ENCODE measurements at regions not wholly inside any gene's neighbourhood (a gene's known extent, or its start where the extent isn't known, plus 50 kb on each side); places are given as distances from the start of the nearest gene placed in this dataset.
A peak's percentile ranks its signal among the peaks of the same experiment; 100 is the strongest.
"Not testable (repeated sequence)": the region's sequence is repeated elsewhere in the genome, so short reads cannot be mapped to it uniquely, and the experiment has no call there.

DNA sequence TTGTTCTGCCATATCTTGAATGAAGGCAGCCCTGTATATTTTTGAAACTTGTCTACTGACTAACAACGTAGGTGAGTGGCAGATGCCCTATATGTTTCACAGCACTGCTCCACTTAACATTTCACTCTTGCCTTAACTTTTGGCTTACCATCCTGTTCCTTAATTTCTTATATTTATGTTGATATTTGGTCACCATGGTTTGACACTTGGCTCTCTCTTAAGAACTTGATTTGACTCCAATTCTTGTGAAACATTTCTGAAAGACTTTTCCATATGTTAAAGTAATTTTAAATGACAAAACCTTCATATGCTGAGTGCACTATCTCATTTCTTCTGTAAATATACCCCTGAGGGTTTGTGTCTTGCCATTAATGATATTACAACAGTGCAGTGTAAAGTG is 434.3 kb upstream of the IMPG1 start:
- Histone ChIP-seq H2BK15ac (replicated peaks; ENCODE audit: low read depth) (no peak overlapping the region), H3K4ac (ENCODE audit: low read depth, low read length) (no peak overlapping the region), H3K27ac (ENCODE audit: low read depth, low read length) (no peak overlapping the region), H3K23ac (ENCODE audit: low read length) (no peak overlapping the region), H3K79me2 (ENCODE audit: control insufficient read depth, insufficient read depth, low read length) (no peaks in the 10 kb centered on the region), H4K8ac (ENCODE audit: low read depth, low read length) (no peak overlapping the region), H2BK5ac (ENCODE audit: low read length) (no peak overlapping the region), H3K4me1 (ENCODE audit: control insufficient read depth, low read depth, low read length) (no peaks in the 10 kb centered on the region), H3K36me3 (ENCODE audit: control insufficient read depth, insufficient read depth, low read length) (no peaks in the 10 kb centered on the region), H3K27me3 (ENCODE audit: insufficient read depth, low read length, poor library complexity) (no peaks in the 10 kb centered on the region), H3K79me1 (ENCODE audit: low read length) (no peaks in the 10 kb centered on the region), H3K18ac (ENCODE audit: low read length) (no peak overlapping the region), H3K4me3 (ENCODE audit: low read length) (no peak overlapping the region), H2AK5ac (ENCODE audit: low read length) (no peak overlapping the region), H3K56ac (ENCODE audit: low read length) (no peak overlapping the region), H4K5ac (ENCODE audit: low read length) (no peak overlapping the region), H3K9ac (ENCODE audit: low read length) (no peak overlapping the region), H2BK120ac (ENCODE audit: low read depth, low read length) (no peak overlapping the region), H3K4me2 (ENCODE audit: low read length) (no peak overlapping the region)
- no peak for DNase-seq
- no CpG with 5 or more reads among the region's 1 CpG for WGBS (ENCODE audit: extremely low coverage, insufficient coverage, low lambda C conversion rate)

DNA sequence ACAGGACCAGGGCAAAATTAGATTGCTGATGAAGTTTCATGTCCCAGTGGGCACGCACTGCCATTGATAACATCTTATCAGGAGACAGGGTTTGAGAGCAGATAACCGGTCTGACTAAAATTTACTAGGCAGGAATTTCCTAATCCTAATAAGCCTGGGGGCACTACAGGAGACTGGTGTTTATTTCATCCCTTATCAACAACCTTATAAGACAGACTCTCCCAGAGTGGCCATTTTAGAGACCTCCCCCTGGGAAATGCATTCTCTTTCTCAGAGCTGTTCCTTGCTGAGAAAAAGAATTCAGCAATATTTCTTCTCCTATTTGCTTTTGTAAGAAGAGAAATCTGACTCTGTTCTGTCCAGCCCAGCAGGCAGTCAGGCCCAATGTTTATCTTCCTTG is 423.4 kb upstream of the IMPG1 start:
- H2BK5ac ChIP-seq (ENCODE audit: low read length), result no peak overlapping the region
- H2BK120ac ChIP-seq (ENCODE audit: low read depth, low read length), result no peak overlapping the region

DNA sequence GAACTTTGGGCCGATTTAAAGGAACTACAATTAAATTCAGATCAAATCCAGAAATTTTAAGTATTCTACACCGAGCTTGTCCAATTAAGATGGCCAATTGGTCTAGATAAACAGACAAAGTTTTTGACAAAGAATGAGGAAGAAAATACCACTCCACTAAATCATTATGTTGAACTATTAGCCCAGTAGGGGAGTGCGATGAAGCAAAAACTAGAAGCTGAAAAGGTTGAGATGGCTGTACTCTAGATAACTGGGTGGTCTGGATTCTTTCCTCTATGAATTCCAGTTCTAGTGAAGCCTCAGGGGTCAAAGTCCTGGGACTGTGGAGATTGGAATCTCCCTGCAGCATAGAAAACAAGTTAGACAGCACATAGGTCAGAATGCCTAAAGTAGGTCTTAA is 418.9 kb upstream of the IMPG1 start:
- not testable (repeated sequence) for H3K36me3 ChIP-seq (ENCODE audit: control insufficient read depth, insufficient read depth, low read length); H2BK15ac ChIP-seq (replicated peaks; ENCODE audit: low read depth); H3K27me3 ChIP-seq (ENCODE audit: insufficient read depth, low read length, poor library complexity); H3K18ac ChIP-seq (ENCODE audit: low read length); H2BK5ac ChIP-seq (ENCODE audit: low read length); H3K27ac ChIP-seq (ENCODE audit: low read depth, low read length); H2BK120ac ChIP-seq (ENCODE audit: low read depth, low read length); H3K4me1 ChIP-seq (ENCODE audit: control insufficient read depth, low read depth, low read length); H4K8ac ChIP-seq (ENCODE audit: low read depth, low read length); DNase-seq; H3K4me2 ChIP-seq (ENCODE audit: low read length); H3K9ac ChIP-seq (ENCODE audit: low read length); H3K4ac ChIP-seq (ENCODE audit: low read depth, low read length); H2AK5ac ChIP-seq (ENCODE audit: low read length); H3K79me1 ChIP-seq (ENCODE audit: low read length); H3K56ac ChIP-seq (ENCODE audit: low read length); H3K4me3 ChIP-seq (ENCODE audit: low read length); H3K79me2 ChIP-seq (ENCODE audit: control insufficient read depth, insufficient read depth, low read length); H3K23ac ChIP-seq (ENCODE audit: low read length); H4K5ac ChIP-seq (ENCODE audit: low read length)
- WGBS (ENCODE audit: extremely low coverage, insufficient coverage, low lambda C conversion rate), result no CpG with 5 or more reads among the region's 3 CpGs

More for the DNA sequence above, 423.4 kb upstream of the IMPG1 start:
- H2BK15ac ChIP-seq (replicated peaks; ENCODE audit: low read depth), result no peak overlapping the region
- H3K23ac ChIP-seq (ENCODE audit: low read length), result no peak overlapping the region
- no peaks in the 10 kb centered on the region for H3K79me1 ChIP-seq (ENCODE audit: low read length)
- no peak overlapping the region for H4K5ac ChIP-seq (ENCODE audit: low read length)
- H2AK5ac ChIP-seq (ENCODE audit: low read length), result no peak overlapping the region
- H3K4ac ChIP-seq (ENCODE audit: low read depth, low read length), result no peak overlapping the region
- no peak overlapping the region for H3K27ac ChIP-seq (ENCODE audit: low read depth, low read length)
- H3K18ac ChIP-seq (ENCODE audit: low read length), result no peak overlapping the region
- no peaks in the 10 kb centered on the region for H3K36me3 ChIP-seq (ENCODE audit: control insufficient read depth, insufficient read depth, low read length)
- H3K56ac ChIP-seq (ENCODE audit: low read length), result no peak overlapping the region
- no peak overlapping the region for H4K8ac ChIP-seq (ENCODE audit: low read depth, low read length)
- H3K4me1 ChIP-seq (ENCODE audit: control insufficient read depth, low read depth, low read length), result no peaks in the 10 kb centered on the region
- no CpG with 5 or more reads among the region's 2 CpGs for WGBS (ENCODE audit: extremely low coverage, insufficient coverage, low lambda C conversion rate)
- peak; percentile 47 for DNase-seq
- H3K4me3 ChIP-seq (ENCODE audit: low read length), result no peak overlapping the region
- no peak overlapping the region for H3K4me2 ChIP-seq (ENCODE audit: low read length)
- no peaks in the 10 kb centered on the region for H3K79me2 ChIP-seq (ENCODE audit: control insufficient read depth, insufficient read depth, low read length)
- no peak overlapping the region for H3K9ac ChIP-seq (ENCODE audit: low read length)
- H3K27me3 ChIP-seq (ENCODE audit: insufficient read depth, low read length, poor library complexity), result no peaks in the 10 kb centered on the region

DNA sequence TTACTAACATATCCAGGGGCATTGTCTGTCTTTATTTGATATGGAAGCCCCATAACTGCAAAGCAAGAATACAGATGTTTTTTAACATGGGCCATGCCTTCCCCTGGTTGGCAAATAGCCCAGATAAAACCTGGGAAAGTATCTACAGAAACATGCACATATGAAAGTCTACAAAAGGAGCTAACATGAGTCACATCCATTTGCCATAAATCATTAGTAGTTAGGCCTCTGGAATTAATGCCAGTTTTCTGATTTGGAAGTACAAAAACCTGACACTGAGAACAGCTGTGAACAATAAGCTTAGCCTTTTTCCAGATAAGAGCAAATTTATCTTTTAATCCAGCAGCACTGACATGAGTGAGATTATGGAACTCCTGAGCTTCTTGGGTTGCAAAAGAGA is 418.0 kb upstream of the IMPG1 start:
- no peak overlapping the region for H3K4ac ChIP-seq (ENCODE audit: low read depth, low read length)
- H3K4me1 ChIP-seq (ENCODE audit: control insufficient read depth, low read depth, low read length), result no peaks in the 10 kb centered on the region
- no peaks in the 10 kb centered on the region for H3K79me2 ChIP-seq (ENCODE audit: control insufficient read depth, insufficient read depth, low read length)
- no peak for DNase-seq
- no peak overlapping the region for H2BK15ac ChIP-seq (replicated peaks; ENCODE audit: low read depth)
- no peak overlapping the region for H3K27ac ChIP-seq (ENCODE audit: low read depth, low read length)
- no peak overlapping the region for H3K4me2 ChIP-seq (ENCODE audit: low read length)
- no peak overlapping the region for H3K18ac ChIP-seq (ENCODE audit: low read length)
- no peak overlapping the region for H4K5ac ChIP-seq (ENCODE audit: low read length)
- H2AK5ac ChIP-seq (ENCODE audit: low read length), result no peak overlapping the region
- no peak overlapping the region for H3K23ac ChIP-seq (ENCODE audit: low read length)
- no peaks in the 10 kb centered on the region for H3K79me1 ChIP-seq (ENCODE audit: low read length)
- no peak overlapping the region for H3K9ac ChIP-seq (ENCODE audit: low read length)
- H3K36me3 ChIP-seq (ENCODE audit: control insufficient read depth, insufficient read depth, low read length), result no peaks in the 10 kb centered on the region
- H3K27me3 ChIP-seq (ENCODE audit: insufficient read depth, low read length, poor library complexity), result no peaks in the 10 kb centered on the region
- no peak overlapping the region for H3K4me3 ChIP-seq (ENCODE audit: low read length)
- H3K56ac ChIP-seq (ENCODE audit: low read length), result no peak overlapping the region
- no peak overlapping the region for H2BK5ac ChIP-seq (ENCODE audit: low read length)
- no peak overlapping the region for H4K8ac ChIP-seq (ENCODE audit: low read depth, low read length)
- no peak overlapping the region for H2BK120ac ChIP-seq (ENCODE audit: low read depth, low read length)

DNA sequence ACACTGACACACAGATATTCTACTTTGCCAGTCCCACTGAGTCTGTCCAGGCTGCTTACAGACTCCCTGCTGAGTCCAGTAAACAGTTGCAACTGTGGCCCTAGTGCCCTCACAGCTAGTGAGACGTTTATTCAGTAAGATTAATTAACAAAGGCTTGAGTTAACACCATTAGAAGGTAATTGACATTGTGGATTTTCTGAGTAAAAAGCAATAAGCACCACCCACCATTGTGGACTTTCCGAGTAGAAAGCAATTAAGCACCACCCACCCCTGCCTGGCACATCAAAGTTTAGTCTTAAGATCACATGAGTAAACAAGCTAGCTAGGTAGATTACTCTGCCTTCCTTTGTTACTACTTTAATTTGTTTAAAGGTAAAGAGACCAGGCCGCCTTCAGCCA is 408.6 kb upstream of the IMPG1 start:
- Histone ChIP-seq H2BK5ac (ENCODE audit: low read length) (no peak overlapping the region), H3K79me1 (ENCODE audit: low read length) (no peaks in the 10 kb centered on the region)
- peak; percentile 10 for DNase-seq

DNA sequence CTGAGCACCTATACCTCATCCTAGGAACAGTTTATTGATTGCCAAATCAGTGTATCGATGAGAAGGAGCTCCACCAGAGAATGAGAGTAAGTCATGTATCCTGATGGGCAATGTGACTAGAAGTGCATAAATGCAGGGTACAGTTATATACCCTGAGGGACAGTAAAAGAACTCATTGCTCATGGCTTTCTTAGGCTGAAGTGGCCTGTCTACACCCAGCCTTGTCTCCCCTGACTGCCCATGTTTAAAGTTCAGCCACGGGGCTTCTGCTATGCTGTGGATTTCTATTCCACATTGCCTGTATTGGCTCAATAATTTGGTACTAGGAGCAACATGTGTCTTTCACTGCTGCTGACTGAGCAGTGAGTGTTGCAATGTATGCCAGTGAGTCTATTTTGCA is 400.4 kb upstream of the IMPG1 start:
- H3K79me1 ChIP-seq (ENCODE audit: low read length), result no peaks in the 10 kb centered on the region
- no peak overlapping the region for H3K27ac ChIP-seq (ENCODE audit: low read depth, low read length)
- no CpG with 5 or more reads among the region's 2 CpGs for WGBS (ENCODE audit: extremely low coverage, insufficient coverage, low lambda C conversion rate)
- no peak overlapping the region for H2BK15ac ChIP-seq (replicated peaks; ENCODE audit: low read depth)
- H3K9ac ChIP-seq (ENCODE audit: low read length), result no peak overlapping the region
- no peak overlapping the region for H3K4me2 ChIP-seq (ENCODE audit: low read length)
- no peak overlapping the region for H2BK5ac ChIP-seq (ENCODE audit: low read length)
- no peak overlapping the region for H2AK5ac ChIP-seq (ENCODE audit: low read length)
- no peak overlapping the region for H3K23ac ChIP-seq (ENCODE audit: low read length)
- no peaks in the 10 kb centered on the region for H3K79me2 ChIP-seq (ENCODE audit: control insufficient read depth, insufficient read depth, low read length)
- no peak overlapping the region for H2BK120ac ChIP-seq (ENCODE audit: low read depth, low read length)
- H3K56ac ChIP-seq (ENCODE audit: low read length), result no peak overlapping the region
- H4K8ac ChIP-seq (ENCODE audit: low read depth, low read length), result no peak overlapping the region
- no peaks in the 10 kb centered on the region for H3K4me1 ChIP-seq (ENCODE audit: control insufficient read depth, low read depth, low read length)
- H4K5ac ChIP-seq (ENCODE audit: low read length), result no peak overlapping the region
- H3K27me3 ChIP-seq (ENCODE audit: insufficient read depth, low read length, poor library complexity), result no peaks in the 10 kb centered on the region
- H3K4me3 ChIP-seq (ENCODE audit: low read length), result no peak overlapping the region
- DNase-seq, result no peak
- no peak overlapping the region for H3K18ac ChIP-seq (ENCODE audit: low read length)
- H3K36me3 ChIP-seq (ENCODE audit: control insufficient read depth, insufficient read depth, low read length), result no peaks in the 10 kb centered on the region
- H3K4ac ChIP-seq (ENCODE audit: low read depth, low read length), result no peak overlapping the region

More for the DNA sequence above, 408.6 kb upstream of the IMPG1 start:
- H4K8ac ChIP-seq (ENCODE audit: low read depth, low read length), result no peak overlapping the region
- H3K18ac ChIP-seq (ENCODE audit: low read length), result no peak overlapping the region
- H3K4me2 ChIP-seq (ENCODE audit: low read length), result no peak overlapping the region
- no peaks in the 10 kb centered on the region for H3K79me2 ChIP-seq (ENCODE audit: control insufficient read depth, insufficient read depth, low read length)
- no peak overlapping the region for H3K4me3 ChIP-seq (ENCODE audit: low read length)
- no peak overlapping the region for H2BK15ac ChIP-seq (replicated peaks; ENCODE audit: low read depth)
- no CpG with 5 or more reads among the region's 3 CpGs for WGBS (ENCODE audit: extremely low coverage, insufficient coverage, low lambda C conversion rate)
- H2AK5ac ChIP-seq (ENCODE audit: low read length), result no peak overlapping the region
- H3K9ac ChIP-seq (ENCODE audit: low read length), result no peak overlapping the region
- no peaks in the 10 kb centered on the region for H3K27me3 ChIP-seq (ENCODE audit: insufficient read depth, low read length, poor library complexity)
- no peak overlapping the region for H2BK120ac ChIP-seq (ENCODE audit: low read depth, low read length)
- H3K4me1 ChIP-seq (ENCODE audit: control insufficient read depth, low read depth, low read length), result no peaks in the 10 kb centered on the region
- no peaks in the 10 kb centered on the region for H3K36me3 ChIP-seq (ENCODE audit: control insufficient read depth, insufficient read depth, low read length)
- H3K27ac ChIP-seq (ENCODE audit: low read depth, low read length), result no peak overlapping the region
- no peak overlapping the region for H3K56ac ChIP-seq (ENCODE audit: low read length)
- H4K5ac ChIP-seq (ENCODE audit: low read length), result no peak overlapping the region
- no peak overlapping the region for H3K4ac ChIP-seq (ENCODE audit: low read depth, low read length)
- H3K23ac ChIP-seq (ENCODE audit: low read length), result no peak overlapping the region

All from mesendoderm (in vitro differentiated cells).